Neuronal stem cell (in vitro differentiated cells): ENCODE measurements at regions not wholly inside any gene's neighbourhood (a gene's known extent, or its start where the extent isn't known, plus 50 kb on each side); places are given as distances from the start of the nearest gene placed in this dataset.

Experiments used
- DNase-seq: peaks from one replicate; pipeline ENCODE4 v3.0.0-alpha.2; 2013; ENCODE audit warnings: low spot score
- H2AFZ ChIP-seq: one replicate; pipeline ENCODE4 v1.6.1; 2013; ENCODE audit warnings: mild to moderate bottlenecking, low read length, inconsistent platforms
- H2AK5ac ChIP-seq: 2 replicates; pipeline ENCODE4 v1.6.1; 2013; ENCODE audit warnings: low read depth, mild to moderate bottlenecking, inconsistent platforms, low read length, moderate library complexity, mixed read lengths
- H2BK120ac ChIP-seq: 2 replicates; pipeline ENCODE4 v1.6.1; 2013; ENCODE audit warnings: low read depth, mild to moderate bottlenecking, inconsistent platforms, low read length, moderate library complexity, mixed read lengths
- H2BK12ac ChIP-seq: one replicate; pipeline ENCODE4 v1.6.1; 2013; ENCODE audit warnings: low read length, inconsistent platforms
- H2BK15ac ChIP-seq: 2 replicates; pipeline ENCODE4 v1.6.1; 2013; ENCODE audit warnings: mild to moderate bottlenecking, low read length, inconsistent platforms, mixed read lengths
- H2BK5ac ChIP-seq: one replicate; pipeline ENCODE4 v1.6.1; 2013; ENCODE audit warnings: inconsistent platforms, mild to moderate bottlenecking, low read length, moderate library complexity
- H3K14ac ChIP-seq: one replicate; pipeline ENCODE4 v1.6.1; 2013; ENCODE audit warnings: low read length, inconsistent platforms
- H3K18ac ChIP-seq: 2 replicates; pipeline ENCODE4 v1.6.1; 2013; ENCODE audit warnings: low read length, inconsistent platforms
- H3K23ac ChIP-seq: 2 replicates; pipeline ENCODE4 v1.6.1; 2013; ENCODE audit warnings: low read depth, mild to moderate bottlenecking, mixed read lengths, low read length, inconsistent platforms; ENCODE audit not compliant: poor library complexity
- H3K27ac ChIP-seq: replicated peaks from 3 replicates; pipeline ENCODE4 v1.5.1; 2013; ENCODE audit warnings: low read length, inconsistent platforms
- H3K27me3 ChIP-seq, 3 experiments: 2 replicates each; pipeline ENCODE4 v1.6.1; 2013; ENCODE audit warnings: low read length in 3 of 3, mild to moderate bottlenecking in 2 of 3, inconsistent platforms in 1 of 3, low read depth in 1 of 3, mixed read lengths in 1 of 3, moderate library complexity in 1 of 3; ENCODE audit not compliant: control insufficient read depth in 3 of 3, insufficient read depth in 3 of 3
- H3K36me3 ChIP-seq, 2 donors: replicated peaks in 1 of 2; 2 replicates each; pipeline ENCODE4 v1.6.1; 2013; ENCODE audit warnings: low read length in 2 of 2; ENCODE audit not compliant: control insufficient read depth in 2 of 2, insufficient read depth in 2 of 2
- H3K4ac ChIP-seq: 2 replicates; pipeline ENCODE4 v1.6.1; 2013; ENCODE audit warnings: inconsistent platforms, mild to moderate bottlenecking, low read length, moderate library complexity
- H3K4me1 ChIP-seq, 2 donors: 1 replicate in 1 of 2; 2 replicates in 1 of 2; pipeline ENCODE4 v1.6.1; 2013; ENCODE audit warnings: low read length in 2 of 2, low read depth in 1 of 2; ENCODE audit not compliant: control insufficient read depth in 2 of 2, insufficient read depth in 1 of 2
- H3K4me2 ChIP-seq: one replicate; pipeline ENCODE4 v1.6.1; 2013; ENCODE audit warnings: mild to moderate bottlenecking, low read length, inconsistent platforms; ENCODE audit not compliant: insufficient read depth, poor library complexity, severe bottlenecking
- H3K4me3 ChIP-seq, 2 donors: 2 replicates each; pipeline ENCODE4 v1.5.1; 2013; ENCODE audit warnings: low read length in 2 of 2, mild to moderate bottlenecking in 2 of 2, inconsistent platforms in 1 of 2, moderate library complexity in 1 of 2
- H3K79me1 ChIP-seq: one replicate; pipeline ENCODE4 v1.6.1; 2013; ENCODE audit warnings: low read depth, mild to moderate bottlenecking, inconsistent platforms, low read length, moderate library complexity
- H3K9ac ChIP-seq: one replicate; pipeline ENCODE4 v1.6.1; 2013; ENCODE audit warnings: mild to moderate bottlenecking, low read depth, low read length, inconsistent platforms; ENCODE audit not compliant: poor library complexity
- H3K9me3 ChIP-seq, 2 donors: replicated peaks in 1 of 2; 2 replicates each; pipeline versions ENCODE3 to v1.6.1; 2013; ENCODE audit warnings: low read length in 2 of 2, mild to moderate bottlenecking in 2 of 2, inconsistent platforms in 1 of 2, low read depth in 1 of 2, mixed read lengths in 1 of 2, moderate library complexity in 1 of 2; ENCODE audit not compliant: control insufficient read depth in 2 of 2, insufficient read depth in 1 of 2
- H4K8ac ChIP-seq: one replicate; pipeline ENCODE4 v1.6.1; 2013; ENCODE audit warnings: low read depth, mild to moderate bottlenecking, inconsistent platforms, low read length, moderate library complexity
- H4K91ac ChIP-seq: one replicate; pipeline ENCODE4 v1.6.1; 2013; ENCODE audit warnings: low read length, low read depth, mild to moderate bottlenecking, inconsistent platforms; ENCODE audit not compliant: poor library complexity
- WGBS, 2 donors: extraction: QIAGEN DNeasy Blood & Tissue Kit; methylation state at CpG; one replicate each; pipeline ENCODE4 v1.1.7; 2013; ENCODE audit warnings: missing lambda C conversion rate in 2 of 2, mixed read lengths in 1 of 2; ENCODE audit not compliant: insufficient read length in 2 of 2, insufficient replicate concordance in 1 of 2; ENCODE audit errors: extremely low coverage in 2 of 2; 5-methylcytosine and 5-hydroxymethylcytosine counted together

DNA sequence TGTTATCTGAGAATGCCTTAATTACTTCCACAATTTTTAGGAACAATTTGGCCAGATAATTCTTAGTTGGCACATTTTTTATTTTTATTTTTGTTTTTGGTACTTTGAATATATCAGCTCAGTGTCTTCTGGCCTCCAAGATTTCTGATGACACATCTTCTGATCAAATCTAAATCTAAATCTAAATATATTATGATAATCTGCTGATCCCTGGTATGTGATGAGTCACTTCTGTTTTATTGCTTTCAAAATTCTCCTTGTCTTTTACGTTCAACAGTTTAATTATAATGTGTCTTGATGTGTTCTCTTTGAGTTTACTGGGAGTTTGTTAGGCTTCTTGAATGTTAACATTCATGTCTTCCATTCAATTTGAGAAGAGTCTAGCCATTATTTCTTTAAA, 436.8 kb downstream of the CDH9 start:
- H3K14ac ChIP-seq = no peak overlapping the region
- no peak overlapping the region for H3K9ac ChIP-seq
- H2BK15ac ChIP-seq = no peak overlapping the region
- no peak overlapping the region for H3K27ac ChIP-seq
- H4K91ac ChIP-seq = no peak overlapping the region
- no peak overlapping the region for H3K4me3 ChIP-seq
- H2BK5ac ChIP-seq = no peak overlapping the region
- no peak overlapping the region for H2AK5ac ChIP-seq
- no peak overlapping the region for H3K23ac ChIP-seq
- no peaks in the 10 kb centered on the region for H3K4me1 ChIP-seq
- H4K8ac ChIP-seq = no peak overlapping the region
- no peak overlapping the region for H2BK120ac ChIP-seq
- no peak overlapping the region for H2AFZ ChIP-seq
- H3K4ac ChIP-seq = no peak overlapping the region
- no peaks in the 10 kb centered on the region for H3K36me3 ChIP-seq
- H3K4me2 ChIP-seq = no peak overlapping the region
- H3K27me3 ChIP-seq = no peaks in the 10 kb centered on the region
- no peak overlapping the region for H2BK12ac ChIP-seq
- no peaks in the 10 kb centered on the region for H3K9me3 ChIP-seq
- no CpG with 5 or more reads among the region's 1 CpG for WGBS, 2 donors
- no peaks in the 10 kb centered on the region for H3K79me1 ChIP-seq
- H3K18ac ChIP-seq = no peak overlapping the region
- no peak for DNase-seq

DNA sequence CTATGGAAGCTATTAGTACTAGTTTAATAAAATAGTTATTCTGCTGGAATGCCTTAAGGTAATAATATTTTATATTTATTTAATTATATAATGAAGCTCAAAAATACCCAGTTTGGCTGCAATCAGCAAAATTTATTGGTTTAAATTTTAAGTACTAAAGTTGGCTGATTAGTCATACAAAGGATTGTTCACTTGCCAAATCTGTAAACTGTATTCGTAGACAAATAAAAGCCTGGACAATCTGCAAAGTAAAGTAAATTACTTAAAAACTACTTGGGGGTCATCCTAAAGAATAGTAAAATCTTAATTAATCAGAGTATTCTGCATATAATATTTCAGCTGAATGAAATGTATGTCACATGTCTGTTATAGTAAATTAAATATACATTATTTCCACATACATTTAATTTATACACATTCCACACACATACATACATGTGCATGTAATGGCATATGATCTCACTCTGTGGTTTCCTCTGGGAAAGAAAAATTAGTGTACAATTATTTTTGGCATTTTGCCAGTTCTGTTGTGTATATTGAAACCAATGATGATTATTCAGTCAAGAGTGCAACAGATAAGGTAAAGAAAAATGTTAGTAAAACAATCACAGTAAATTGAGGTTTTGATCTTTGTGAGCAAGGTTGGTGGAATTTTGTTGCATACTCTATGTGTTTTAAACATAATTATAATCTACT, 455.9 kb downstream of the CDH9 start:
- H3K27me3 ChIP-seq = no peaks in the 10 kb centered on the region
- H2AFZ ChIP-seq = no peak overlapping the region
- H3K79me1 ChIP-seq = no peaks in the 10 kb centered on the region
- H3K23ac ChIP-seq = no peak overlapping the region
- H3K36me3 ChIP-seq = no peaks in the 10 kb centered on the region
- no peaks in the 10 kb centered on the region for H3K4me1 ChIP-seq
- H3K9me3 ChIP-seq = peaks cover 0 to 4% of the 10 kb centered on the region in 2 donors
- H3K4me3 ChIP-seq = no peak overlapping the region
- no peak overlapping the region for H3K18ac ChIP-seq
- no peak overlapping the region for H4K8ac ChIP-seq
- H2BK120ac ChIP-seq = no peak overlapping the region
- DNase-seq = no peak
- H3K4me2 ChIP-seq = no peak overlapping the region
- no peak overlapping the region for H3K14ac ChIP-seq
- no peak overlapping the region for H2BK5ac ChIP-seq
- no peak overlapping the region for H3K4ac ChIP-seq
- H2BK15ac ChIP-seq = no peak overlapping the region
- WGBS, 2 donors = no CpG with 5 or more reads among the region's 1 CpG
- H3K27ac ChIP-seq = no peak overlapping the region
- H3K9ac ChIP-seq = no peak overlapping the region
- no peak overlapping the region for H4K91ac ChIP-seq
- no peak overlapping the region for H2AK5ac ChIP-seq
- no peak overlapping the region for H2BK12ac ChIP-seq

DNA sequence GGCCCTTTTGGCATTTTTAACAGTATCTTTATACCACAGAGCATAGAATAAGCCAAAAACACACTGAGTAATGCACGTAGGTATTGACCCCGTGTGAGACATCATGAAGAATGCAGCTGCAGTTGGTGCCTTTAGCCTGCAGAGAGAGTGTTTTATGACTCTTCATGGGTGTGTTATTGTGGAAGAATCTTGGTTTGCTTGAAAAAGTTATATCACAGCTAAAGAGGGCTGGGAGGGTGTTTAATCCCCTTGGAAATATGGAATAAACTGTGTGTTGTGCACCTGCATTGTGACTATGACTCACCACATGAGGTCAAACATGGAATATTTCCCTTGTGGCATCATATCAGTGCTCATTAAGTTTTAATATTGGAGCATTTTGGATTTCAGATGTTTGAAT, 458.7 kb downstream of the CDH9 start:
- Histone ChIP-seq H2AFZ (no peak overlapping the region), H2BK120ac (no peak overlapping the region), H3K4me1 (no peaks in the 10 kb centered on the region), H3K36me3 (no peaks in the 10 kb centered on the region), H4K8ac (no peak overlapping the region), H2BK12ac (no peak overlapping the region), H3K9ac (no peak overlapping the region), H3K23ac (no peak overlapping the region), H3K4me2 (no peak overlapping the region), H2BK5ac (no peak overlapping the region), H3K4me3 (no peak overlapping the region), H3K79me1 (no peaks in the 10 kb centered on the region), H3K27me3 (no peaks in the 10 kb centered on the region), H3K9me3 (no peaks in the 10 kb centered on the region), H3K18ac (no peak overlapping the region), H3K14ac (no peak overlapping the region), H3K27ac (no peak overlapping the region), H4K91ac (no peak overlapping the region), H2AK5ac (no peak overlapping the region), H3K4ac (no peak overlapping the region), H2BK15ac (no peak overlapping the region)
- no peak for DNase-seq
- no CpG with 5 or more reads among the region's 2 CpGs for WGBS, 2 donors

DNA sequence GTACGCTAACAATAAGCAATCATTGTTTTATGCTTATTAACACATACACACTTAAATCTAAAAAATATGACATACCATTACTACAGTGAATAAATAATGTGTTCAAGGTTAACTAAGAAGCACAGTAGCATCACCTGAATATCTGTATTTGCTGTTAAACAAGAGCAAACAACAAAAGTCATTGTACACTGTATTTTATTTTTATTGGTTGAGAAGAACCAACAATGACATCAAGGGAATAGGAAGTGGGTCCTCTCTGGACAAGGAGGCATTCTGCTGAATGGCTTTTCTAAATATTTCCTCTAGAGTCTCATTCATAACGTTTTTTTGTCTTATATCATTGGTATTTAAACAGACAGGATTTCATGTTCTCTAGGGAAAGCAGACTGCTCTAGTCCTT, 460.4 kb downstream of the CDH9 start:
- Histone ChIP-seq H3K27me3 (no peaks in the 10 kb centered on the region), H2AFZ (no peak overlapping the region), H2BK15ac (no peak overlapping the region), H3K36me3 (no peaks in the 10 kb centered on the region), H3K4me2 (no peak overlapping the region), H4K8ac (no peak overlapping the region), H4K91ac (no peak overlapping the region), H3K27ac (no peak overlapping the region), H2AK5ac (no peak overlapping the region), H2BK120ac (no peak overlapping the region), H3K9ac (no peak overlapping the region), H3K18ac (no peak overlapping the region), H3K23ac (no peak overlapping the region), H2BK12ac (no peak overlapping the region), H3K9me3 (no peaks in the 10 kb centered on the region), H3K4me1 (no peaks in the 10 kb centered on the region), H2BK5ac (no peak overlapping the region), H3K79me1 (no peaks in the 10 kb centered on the region), H3K14ac (no peak overlapping the region), H3K4ac (no peak overlapping the region), H3K4me3 (no peak overlapping the region)
- no peak for DNase-seq
- no CpG with 5 or more reads among the region's 2 CpGs for WGBS, 2 donors
